ENCODE measurements at regions not wholly inside any gene's neighbourhood (a gene's known extent, or its start where the extent isn't known, plus 50 kb on each side); places are given as distances from the start of the nearest gene placed in this dataset.

DNA sequence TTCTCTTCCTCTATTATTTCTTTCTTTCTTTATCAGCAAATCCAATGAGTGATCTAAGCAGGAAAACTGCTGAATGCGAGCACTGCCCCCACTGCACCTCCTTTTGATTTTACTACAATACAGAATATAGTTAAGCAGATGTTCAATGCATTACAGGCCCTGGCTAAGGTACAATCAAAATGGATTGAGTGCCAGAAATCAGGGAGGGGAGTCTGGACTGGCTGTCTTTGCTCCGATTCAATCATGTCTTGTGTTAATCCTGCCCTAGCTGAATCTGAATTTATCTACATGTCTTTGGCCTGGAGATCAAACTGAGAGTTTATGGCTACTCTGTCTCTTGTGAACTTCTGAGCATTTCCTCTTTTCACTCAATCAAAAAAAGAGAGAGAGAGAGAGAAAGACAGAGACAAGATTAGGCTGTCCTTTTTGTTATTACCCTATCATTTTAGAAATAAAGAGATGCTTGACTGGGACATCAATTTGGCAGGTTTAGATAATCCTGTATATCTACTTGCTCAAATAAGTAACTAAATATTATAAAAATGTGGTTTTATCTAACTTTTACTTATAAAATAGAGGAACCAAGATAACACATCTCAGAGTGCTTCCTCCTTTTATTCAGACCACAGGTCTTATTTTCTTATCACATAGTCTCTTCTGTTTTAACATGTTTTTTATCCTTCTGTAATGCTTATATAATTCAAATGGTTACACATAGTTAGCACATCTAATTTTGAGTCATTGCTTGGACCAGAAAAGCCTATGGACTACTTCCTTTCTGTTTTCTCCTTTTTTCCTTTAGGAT, 656.2 kb downstream of the KCNJ2 start:
- no peak for DNase-seq

DNA sequence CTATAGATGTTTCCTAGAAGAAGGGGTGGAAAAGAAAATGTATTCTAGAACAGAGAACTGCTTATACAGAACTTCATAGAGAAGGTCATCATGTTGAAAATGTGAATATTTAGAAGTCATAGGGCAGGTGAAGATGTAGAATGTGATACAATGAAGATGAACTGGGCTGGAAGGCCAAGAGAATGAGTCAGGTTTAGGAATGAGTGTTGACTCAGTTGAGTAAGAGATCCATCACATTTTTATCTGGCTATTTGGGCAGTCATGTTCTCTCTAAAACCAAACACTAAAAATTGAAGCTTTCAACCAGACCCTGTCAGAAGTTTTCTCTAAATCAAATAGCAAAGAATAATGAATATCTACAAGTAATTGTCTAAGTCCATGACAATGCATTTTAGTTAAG, 660.5 kb downstream of the KCNJ2 start:
- DNase-seq, result no peak

DNA sequence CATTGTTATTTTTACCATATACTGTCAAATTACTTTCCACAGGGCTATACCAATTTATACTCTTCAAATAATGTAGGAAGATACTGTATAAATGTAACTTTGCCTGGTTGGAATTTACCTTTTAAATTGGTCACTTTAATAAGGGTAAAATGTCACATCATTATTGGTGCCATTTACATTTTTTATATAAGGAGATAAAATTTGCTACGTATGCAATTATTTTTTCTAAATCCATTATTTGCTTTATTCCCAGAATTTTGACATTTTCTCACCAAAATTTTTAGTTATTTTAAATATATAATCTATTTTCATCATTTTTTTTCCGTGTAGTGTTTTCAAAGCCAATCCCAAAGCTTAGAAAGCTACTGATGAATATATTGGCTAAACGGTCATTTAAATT, 664.7 kb downstream of the KCNJ2 start:
- no peak for DNase-seq

DNA sequence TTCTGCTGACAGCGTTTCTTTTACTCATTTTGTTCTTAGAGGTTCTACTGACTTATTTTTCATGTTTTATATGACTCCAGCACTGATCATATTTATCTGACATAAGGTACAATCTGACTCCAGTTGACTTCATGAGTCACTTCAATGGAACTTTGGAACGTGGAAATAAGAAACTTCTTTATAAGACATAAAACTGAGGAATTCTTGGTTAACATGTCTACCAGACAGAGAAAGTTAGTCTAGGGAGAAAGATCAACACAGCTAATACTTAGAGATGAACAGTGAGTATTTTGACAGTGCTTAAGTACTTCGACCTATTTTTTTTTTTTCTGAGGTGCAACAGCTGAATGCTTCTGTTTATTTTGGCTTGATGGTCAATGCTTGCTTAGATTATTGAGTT, 679.5 kb downstream of the KCNJ2 start:
- no peak for DNase-seq

DNA sequence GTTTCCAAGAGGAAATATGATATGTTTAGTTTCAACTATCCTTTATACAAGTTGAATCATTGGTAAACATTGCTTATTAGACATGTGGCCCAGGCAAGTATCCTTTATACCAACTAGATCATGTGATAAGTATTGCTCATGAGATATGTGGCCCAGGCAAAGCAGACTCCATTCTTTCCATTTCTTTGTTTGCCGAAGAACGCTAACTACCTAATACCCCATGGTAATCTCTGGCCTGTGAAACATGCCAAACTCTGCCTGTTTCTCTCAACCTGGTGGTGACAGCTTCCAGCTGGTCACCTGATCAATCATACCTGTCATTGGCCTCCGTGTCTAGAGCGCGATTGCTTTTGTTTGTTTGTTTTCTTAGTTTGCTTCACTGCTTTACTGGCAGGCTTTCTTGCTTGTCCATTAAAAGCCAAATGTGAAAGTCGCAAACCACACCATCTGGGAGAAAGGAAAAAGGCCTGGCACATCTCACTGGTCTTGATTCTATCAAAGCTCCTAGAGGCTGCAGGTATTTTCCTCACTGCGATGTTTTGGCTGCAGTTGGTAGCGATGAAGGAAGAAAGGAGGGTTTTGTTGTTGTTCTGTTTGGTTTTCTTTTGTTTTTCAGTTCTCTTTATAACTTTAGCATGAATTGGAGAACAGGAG, 686.2 kb downstream of the KCNJ2 start:
- DNase-seq, result peak; percentile 89

DNA sequence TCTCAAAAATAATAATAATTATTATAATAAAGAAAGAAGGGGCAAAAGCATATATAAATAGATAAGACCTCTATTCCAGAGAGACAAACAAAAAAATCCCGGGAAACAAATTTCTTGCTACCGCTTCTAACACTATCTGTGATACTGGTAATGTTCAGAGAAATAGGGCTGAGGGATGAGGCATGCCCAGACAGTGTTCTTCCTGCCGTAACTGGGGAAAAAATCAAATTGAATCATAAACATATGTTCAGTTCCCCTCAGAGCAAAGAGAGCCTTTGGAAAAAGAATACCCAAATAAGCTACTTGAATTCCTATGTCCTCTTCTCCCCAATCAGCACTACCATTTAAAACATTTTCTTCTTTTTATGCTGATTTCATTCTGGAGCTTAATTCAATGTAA, 688.0 kb downstream of the KCNJ2 start:
- peak; percentile 66 for DNase-seq

DNA sequence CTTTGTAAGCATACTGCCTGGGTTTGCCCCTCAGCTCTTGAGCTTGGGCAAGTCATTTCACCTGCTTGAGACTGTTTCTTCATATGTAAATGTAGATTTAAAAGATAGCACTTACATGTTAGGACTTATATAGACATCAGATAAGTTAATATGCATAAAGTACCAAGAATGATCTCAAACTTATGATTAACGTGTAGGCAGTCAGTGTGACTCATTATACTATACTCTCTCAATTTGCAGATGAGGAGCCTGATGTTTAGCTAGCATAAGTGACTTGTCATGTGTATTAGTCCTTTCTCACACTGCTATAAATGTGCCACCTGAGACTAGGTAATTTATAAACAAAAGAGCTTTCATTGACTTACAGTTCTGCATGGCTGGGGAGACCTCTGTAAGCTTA, 690.5 kb downstream of the KCNJ2 start:
- no peak for DNase-seq

DNA sequence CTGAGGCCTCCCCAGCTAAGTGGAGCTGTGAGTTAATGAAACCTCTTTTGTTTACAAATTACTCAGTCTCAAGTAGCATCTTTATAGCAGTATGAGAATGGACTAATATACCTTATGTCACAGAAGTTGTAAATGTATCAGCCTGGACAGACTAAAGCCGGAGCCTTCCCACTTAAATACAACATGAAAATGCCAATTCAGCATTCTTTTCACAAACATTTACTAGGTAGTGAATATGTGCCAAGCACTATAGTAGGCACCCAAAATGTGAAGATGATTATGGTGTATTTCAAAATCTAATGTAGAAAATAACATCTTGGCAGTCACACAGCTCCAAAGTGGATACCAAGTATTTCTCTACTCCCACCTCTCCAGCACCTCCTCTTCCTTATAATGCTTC, 693.0 kb downstream of the KCNJ2 start:
- DNase-seq, result no peak

DNA sequence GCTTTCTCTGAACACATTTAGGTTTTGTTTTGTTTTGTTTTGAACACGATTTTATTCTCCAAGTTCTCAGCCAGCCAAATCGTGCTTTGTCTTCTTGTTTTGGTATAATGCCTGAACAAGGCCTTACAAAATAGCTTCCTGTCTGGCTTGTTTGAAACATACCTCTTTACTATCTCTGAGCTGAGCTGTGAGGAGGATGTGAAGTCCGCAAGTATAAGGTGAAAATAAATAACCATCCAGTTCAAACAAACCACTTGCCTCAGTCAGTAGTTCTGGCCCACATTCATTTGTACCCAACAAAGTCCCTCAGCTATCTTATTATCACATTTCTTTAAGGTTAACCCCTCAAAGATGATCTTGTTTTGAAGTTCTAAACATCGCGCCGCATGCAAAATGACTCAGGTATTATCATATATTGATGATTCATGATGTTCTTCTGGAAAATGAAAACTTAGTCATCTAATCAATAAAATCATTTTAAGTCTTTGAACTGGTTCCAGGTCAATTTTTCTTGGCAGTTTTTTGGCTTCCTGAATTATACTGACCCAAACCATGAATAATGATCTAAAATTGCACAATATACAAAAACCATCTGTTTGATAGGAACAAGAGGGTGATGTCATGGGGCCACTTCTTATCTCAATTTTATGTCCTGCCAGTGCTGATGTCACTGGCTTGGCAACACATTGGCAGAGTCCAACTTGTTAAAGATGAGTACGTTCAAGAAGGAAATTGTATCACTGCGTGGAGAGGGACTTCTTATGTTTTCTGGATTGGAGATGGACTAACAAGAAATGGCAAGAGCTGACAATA, 694.3 kb downstream of the KCNJ2 start:
- no peak for DNase-seq

DNA sequence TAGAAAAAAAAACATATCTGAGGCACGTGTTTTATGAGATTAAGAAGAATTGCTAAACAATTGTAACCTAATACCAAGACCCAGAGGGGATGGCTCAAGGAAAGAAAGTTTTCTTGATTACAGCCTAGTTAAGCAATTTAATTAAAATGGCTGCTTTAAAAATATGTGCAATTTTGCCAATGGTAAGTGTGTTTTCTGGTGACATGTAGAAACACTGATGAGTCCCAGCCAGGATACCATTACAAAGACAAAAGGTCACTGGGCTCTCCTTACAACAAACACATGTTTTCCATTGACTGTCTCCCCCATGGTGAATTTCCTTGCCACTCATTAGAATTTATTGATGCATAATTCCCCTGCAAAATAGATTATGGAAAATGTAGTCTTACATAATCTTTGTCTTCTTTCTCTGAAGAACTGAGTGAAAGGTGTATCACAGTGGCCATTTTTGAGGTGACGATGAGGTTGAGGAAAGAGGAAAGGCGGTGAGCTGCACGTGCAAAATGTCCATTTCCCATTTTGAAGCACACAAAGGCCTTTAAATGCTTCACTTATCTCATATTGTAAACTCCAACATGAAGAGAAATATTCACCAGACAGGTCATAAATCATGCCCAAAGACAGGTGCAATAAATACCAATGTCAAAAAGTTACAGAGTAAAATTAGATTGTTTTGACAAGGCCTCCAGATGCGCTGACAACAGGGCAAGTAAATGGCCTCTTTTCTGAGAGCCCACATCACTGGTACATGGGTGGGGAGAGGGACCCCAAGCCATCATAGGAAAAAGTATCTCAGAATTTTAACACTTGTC, 696.9 kb downstream of the KCNJ2 start:
- peak; percentile 5 for DNase-seq

DNA sequence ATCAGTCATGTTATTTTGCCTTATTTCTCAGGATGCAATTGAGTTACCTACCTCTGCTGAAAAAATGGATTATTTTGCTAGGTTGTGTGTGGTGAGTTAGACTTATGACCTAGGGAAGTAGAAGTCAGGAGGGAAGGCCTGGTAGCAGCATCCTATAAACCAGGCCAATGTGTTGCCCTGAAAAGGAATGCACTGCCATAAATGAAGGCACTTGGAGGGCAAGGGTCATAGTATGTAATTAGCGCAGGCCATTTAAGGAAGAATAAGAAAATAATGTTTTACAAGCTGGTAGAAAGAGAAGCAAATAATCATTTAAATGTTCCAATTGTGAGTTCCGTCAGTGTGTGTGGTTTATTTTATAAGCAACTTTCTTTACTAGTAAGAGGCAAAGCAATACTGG, 698.8 kb downstream of the KCNJ2 start:
- DNase-seq, result no peak

DNA sequence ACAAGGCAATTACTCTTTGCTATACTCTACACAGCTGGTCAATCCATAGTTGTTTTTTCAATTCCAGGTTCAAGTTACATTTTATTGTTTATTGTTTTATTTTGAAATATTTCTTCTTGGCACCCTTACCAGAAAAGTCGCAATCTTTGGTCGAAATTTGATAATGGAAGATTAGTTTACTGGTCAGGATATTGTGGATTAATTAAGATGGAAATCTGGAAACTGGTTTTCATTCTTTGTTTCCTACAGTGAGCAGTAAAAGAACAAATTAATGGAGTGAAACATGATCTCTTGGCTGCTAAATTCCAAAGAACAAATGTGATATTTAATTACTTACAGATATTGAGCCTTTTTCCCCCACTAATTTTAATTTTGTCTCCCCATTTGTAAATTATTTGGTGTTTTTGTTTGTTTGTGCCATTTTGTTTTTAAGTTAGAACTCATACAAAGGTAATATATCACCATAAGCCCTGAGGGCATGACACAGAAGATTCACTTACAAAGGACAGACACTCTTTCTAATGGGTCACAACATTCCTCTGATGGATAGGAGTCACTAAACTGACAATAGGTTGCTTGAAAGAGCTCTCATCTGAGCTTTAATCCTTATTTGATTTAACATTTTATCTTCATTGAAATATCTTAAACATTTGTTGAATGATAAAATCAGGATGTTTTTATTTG, 700.2 kb downstream of the KCNJ2 start:
- DNase-seq, result peak; percentile 66

DNA sequence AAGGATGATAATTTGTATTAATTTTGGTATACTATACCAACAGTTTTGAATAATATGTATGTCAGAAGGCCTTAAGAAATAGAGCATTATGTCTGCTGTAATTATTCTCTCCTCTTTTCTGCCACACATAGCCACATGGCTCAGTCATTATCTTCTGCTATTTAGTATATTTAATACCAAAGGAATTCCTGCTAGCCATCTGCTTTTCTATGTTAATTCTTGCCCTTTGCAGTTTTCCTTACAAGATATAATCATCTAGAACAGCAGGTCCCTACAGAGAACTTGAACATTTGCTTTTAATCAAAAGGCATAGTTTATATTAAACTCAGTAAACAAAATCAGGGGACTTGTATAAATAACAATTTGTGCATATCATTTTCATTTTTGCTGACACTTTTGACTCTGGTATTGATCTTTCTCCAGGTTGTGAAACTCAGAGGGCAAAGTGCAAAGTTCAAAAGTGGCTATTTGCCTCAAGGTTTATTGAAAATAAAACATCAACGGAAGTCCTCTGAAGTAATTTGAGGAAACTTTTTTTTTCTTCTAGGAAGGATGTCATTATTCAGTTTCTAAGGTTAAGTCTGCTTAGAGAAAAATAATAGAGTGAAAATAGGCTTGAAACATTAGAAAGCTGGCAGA, 702.0 kb downstream of the KCNJ2 start:
- DNase-seq, result peak; percentile 38

DNA sequence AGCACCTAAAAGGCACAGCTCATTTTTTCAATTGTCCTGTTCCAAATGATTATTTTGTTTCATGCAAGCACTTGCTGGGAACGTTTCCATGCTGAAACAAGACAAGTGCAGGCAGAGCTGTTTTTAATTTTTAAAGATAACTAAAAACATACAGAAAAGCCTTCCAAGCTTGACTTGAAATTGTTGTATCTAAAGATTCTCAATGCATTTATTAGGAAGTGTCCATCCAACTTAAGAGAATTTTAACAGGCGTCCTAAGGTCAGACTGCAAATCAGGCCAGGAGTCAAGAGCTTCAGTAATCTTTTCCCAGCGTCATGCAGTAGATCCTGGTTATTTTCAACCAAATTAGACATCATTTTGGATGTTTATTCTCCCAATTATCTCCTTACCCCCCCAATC, 702.8 kb downstream of the KCNJ2 start:
- no peak for DNase-seq

DNA sequence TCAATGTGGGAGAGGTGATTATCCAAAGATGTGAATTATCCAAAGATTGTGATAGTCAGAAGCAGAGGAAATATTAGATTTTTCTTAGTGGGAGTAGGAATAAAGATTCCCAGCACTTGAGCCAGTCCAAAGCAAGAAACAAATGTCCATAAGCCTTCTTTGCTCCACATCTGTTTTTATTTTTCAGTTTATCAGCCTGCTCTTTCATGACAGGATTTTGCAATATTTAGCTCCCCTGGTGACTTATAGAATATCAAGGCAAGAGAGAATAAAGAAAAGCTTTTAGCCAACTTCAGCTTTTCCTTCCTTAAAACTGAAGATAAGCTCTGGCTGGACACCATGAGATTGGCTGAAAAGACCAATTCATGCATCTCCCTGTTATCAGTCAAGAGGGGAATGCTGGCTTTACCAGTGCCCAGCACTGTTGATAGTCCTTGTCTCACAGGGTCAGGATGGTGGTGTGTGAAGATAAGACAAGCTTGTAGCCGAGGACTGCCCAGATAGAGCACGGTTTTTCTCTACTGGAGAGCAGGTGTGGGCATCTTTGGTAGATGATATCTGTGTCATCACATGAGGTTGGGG, 706.5 kb downstream of the KCNJ2 start:
- DNase-seq, result no peak

DNA sequence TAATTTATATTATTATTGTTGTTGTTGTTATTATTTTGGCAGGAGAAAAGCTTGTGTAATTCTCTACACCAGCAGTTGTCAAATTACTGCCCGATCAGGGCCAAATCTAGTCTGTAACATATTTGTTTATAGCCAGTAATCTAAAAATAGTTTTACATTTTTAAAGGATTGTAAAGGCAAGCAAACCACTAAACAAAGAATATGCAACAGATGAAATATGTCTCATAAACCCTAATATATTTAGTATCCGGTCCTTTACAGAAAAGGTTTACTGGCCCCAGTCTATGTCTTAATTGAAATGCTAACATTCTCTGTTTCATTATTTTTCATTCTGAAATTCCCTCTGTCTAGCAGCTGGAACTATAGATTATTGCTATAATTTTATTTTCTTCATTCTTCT, 709.5 kb downstream of the KCNJ2 start:
- no peak for DNase-seq

DNA sequence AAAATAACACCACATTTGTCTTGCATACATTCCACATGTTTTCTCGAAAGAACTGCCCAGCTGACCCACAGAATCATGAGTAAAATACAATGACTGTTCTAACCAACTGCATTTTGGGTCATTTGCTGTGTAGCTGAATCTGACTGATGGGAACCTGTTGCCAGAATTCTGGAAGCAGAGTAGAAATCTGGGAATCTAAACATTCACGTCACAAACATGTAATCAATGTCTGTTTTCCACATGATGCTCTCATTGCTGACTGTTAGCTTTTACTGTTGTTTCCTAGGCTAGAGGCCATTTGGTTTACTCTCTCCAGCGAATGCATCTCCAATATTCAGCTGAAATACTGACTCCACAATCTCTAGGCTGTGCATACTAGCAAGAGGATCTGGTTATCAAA, 710.1 kb downstream of the KCNJ2 start:
- no peak for DNase-seq

DNA sequence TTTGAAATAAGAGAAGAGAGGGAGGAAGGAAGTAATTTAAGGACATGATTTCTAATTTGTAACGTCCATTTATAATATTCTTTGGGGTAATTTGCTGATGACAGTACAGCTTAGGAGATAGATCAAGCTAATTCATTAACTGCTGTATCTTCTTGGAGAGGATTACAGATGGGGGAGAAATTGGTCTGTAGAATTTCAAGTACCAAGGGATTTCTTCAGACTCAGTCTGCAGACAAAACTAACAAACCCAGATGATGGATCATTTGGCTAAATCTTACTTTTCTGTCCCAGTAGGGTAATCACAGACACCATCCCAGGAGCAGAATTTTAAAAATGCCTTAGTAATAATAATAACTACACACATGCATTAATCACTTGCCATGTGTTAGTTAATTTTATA, 711.8 kb downstream of the KCNJ2 start:
- DNase-seq, result no peak

DNA sequence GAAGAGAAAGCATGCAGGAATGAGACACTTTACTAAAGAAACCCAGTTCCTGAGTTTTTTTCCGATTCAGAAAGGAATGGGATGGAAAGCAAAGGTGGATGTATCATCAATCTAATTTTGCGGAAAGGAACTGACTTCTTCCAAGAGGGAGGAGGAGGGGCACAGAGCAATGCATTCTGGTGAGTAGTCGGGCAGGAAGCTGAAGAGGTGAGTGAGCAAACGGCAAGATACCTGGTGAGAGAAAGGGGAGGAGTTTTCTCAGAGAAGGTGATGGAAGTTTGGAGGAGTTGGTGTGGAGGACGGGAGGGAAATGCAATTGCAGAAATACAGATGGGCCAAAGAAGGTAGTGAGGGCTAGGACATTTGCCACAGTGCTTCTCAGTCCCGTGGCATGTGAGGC, 713.2 kb downstream of the KCNJ2 start:
- no peak for DNase-seq

DNA sequence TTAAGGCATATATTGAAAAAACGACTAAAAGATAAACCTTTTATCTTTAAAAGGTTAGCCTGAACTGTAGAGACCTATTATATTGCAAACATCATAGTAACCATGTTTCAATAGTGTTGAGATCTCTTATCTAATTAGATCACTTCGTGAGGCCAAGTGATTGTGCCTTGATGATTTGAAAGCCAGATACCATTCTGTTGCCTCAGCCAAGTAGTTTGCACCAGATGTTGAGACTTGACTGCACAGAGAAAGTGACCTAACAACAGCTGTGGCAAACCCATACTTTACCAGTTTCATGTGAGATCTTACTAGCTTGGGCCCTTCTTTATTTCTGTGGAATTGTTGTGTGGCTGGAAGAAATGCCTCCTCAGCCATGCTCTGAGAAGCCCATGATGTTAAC, 717.3 kb downstream of the KCNJ2 start:
- no peak for DNase-seq

DNA sequence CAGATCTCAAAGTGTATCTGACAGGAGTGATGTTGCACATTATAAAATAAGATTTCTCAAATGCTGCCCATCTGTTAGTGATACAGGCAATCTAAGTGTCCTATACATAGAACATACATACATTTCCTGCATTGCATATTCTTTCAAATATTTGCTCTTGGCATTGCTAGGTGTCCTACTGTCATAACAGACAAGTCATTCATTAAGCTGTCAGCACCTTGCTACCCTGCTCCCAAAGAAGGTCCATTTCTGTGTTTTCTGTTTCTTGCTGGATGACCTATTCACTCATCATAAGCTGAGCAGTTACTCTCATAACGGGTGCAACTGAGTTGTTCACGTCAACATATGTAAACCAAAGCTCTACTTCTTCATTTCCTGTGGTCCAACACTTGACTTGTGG, 719.0 kb downstream of the KCNJ2 start:
- no peak for DNase-seq

DNA sequence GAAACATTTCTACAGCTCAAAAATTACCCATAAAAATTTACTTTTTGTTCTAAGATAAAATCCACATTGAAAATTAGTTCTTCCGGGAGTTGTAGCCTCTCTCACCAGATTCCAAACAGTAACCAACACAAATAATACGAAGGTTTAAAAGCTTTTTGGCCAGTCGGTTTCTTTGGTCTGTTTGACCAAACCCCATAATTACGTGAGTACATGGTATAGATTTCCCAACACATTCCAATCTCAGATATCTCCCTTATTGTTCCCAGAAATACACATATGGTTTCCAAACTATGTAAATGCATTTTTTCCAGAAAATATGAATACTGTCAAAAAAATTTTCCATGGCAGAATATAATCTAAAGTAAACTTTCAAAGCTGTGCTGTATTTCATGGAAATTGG, 722.0 kb downstream of the KCNJ2 start:
- no peak for DNase-seq
